Loucy (cell line): ENCODE measurements at regions not wholly inside any gene's neighbourhood (a gene's known extent, or its start where the extent isn't known, plus 50 kb on each side); places are given as distances from the start of the nearest gene placed in this dataset.

Experiments used
- EZH2phosphoT487 ChIP-seq: fragments of 200-600 bp; IDR thresholded peaks from 2 replicates; pipeline ENCODE4 v1.6.1; 2018; ENCODE audit warnings: antibody characterized with exemption, mild to moderate bottlenecking, moderate library complexity, borderline replicate concordance
- TF ChIP-seq, protein P1 (sequence below): fragments of 200-600 bp; sonication (generic); conservative IDR thresholded peaks from 2 replicates; pipeline ENCODE4 v1.5.1; 2014; ENCODE audit warnings: mild to moderate bottlenecking, antibody characterized with exemption, low read length

DNA sequence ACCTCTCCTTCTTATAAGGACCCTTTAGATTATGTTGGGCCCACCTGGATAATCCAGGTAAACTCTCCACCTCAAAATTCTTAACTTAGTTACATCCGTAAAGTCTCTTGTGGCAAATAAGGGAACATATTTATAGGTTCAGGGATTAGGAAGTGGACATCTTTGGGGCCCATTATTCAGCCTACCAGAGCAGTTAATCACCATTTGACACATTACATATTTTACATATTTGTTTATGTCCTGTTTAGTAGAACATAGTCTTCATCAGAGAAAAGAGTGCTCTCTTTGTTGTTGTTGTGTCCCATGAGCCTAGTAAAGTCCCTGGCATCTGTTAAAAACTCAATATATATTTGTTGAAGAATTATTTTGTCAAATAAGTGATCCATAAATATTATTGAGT lies 134.0 kb upstream of the SPATS2L start:
- TF ChIP-seq, protein P1, sequence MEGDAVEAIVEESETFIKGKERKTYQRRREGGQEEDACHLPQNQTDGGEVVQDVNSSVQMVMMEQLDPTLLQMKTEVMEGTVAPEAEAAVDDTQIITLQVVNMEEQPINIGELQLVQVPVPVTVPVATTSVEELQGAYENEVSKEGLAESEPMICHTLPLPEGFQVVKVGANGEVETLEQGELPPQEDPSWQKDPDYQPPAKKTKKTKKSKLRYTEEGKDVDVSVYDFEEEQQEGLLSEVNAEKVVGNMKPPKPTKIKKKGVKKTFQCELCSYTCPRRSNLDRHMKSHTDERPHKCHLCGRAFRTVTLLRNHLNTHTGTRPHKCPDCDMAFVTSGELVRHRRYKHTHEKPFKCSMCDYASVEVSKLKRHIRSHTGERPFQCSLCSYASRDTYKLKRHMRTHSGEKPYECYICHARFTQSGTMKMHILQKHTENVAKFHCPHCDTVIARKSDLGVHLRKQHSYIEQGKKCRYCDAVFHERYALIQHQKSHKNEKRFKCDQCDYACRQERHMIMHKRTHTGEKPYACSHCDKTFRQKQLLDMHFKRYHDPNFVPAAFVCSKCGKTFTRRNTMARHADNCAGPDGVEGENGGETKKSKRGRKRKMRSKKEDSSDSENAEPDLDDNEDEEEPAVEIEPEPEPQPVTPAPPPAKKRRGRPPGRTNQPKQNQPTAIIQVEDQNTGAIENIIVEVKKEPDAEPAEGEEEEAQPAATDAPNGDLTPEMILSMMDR = no peak
- no peak for TF ChIP-seq EZH2phosphoT487
